Astrocyte of the spinal cord (primary cell): ENCODE measurements at regions not wholly inside any gene's neighbourhood (a gene's known extent, or its start where the extent isn't known, plus 50 kb on each side); places are given as distances from the start of the nearest gene placed in this dataset.

Source experiments
- DNase-seq: peaks from one replicate; pipeline ENCODE4 v3.0.0; 2011; ENCODE audit warnings: low read depth, low spot score
- H3K4me3 ChIP-seq: 2 replicates; pipeline ENCODE4 v1.5.1; 2011; ENCODE audit warnings: low read depth, mild to moderate bottlenecking, low read length, moderate library complexity
- CTCF ChIP-seq: IDR thresholded peaks from 2 replicates; pipeline ENCODE4 v1.5.1; 2012; ENCODE audit warnings: low read depth, mild to moderate bottlenecking, low read length, inconsistent platforms
- in situ Hi-C: cut with HindIII; loops from 2 replicates; pipeline ENCODE4 v1.10.0; 2017; ENCODE audit warnings: low sequenced_read_pairs

- TF ChIP-seq CTCF: no peak
- no peak for DNase-seq
- in situ Hi-C loops: no loop called here
- H3K4me3 ChIP-seq: no peak overlapping the region
Measured at GRCh38 chr5:152912924-152913323, 507.8 kb upstream of the NMUR2 start.

DNA sequence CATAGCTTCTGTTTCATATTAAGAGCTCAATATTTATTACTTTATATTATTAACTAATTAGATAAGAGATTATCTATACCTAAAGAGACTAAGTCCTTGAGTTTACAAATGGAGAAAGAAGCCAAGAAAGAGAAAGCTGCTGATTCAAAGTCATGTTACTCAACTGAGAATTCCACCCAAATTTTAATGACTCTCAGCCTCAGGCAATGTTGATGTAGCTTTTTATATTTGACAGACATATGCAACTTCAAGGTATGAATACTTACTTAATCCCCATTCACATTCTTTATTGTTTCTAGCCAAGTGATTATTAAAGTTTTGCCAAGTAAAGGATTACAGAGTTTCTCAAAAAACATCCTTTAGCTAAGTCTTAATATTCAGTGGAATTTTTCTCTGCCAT, 527.5 kb upstream of the NMUR2 start:
- in situ Hi-C loops: no loop called here

GRCh38 chr5:152933056-152933455, 528.0 kb upstream of the NMUR2 start:
- in situ Hi-C loops: no loop called here
- DNase-seq: no peak

More for the DNA sequence above, 527.5 kb upstream of the NMUR2 start:
- no peak for TF ChIP-seq CTCF
- no peak overlapping the region for H3K4me3 ChIP-seq
- no peak for DNase-seq

DNA sequence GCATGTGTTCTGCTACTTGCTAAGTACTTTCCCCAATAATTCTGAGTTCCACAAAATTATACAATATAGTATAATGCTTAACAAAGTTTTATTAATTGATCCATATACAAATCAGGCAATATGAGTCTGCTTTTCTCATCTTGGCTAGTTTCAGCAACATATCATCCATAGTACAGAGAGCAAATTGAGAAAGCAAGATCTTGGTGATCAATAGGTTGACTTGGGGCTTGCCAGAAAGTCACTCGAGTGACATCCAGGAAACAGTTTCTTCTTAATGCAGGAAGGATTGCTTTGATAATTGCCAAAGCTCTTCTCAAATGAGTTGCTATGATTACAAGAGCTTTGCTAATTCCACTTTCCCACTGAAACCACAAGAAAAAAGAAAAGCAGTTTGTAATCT, 533.6 kb upstream of the NMUR2 start:
- TF ChIP-seq CTCF: no peak
- no peak for DNase-seq
- H3K4me3 ChIP-seq: no peak overlapping the region
- in situ Hi-C loops: no loop called here

More at GRCh38 chr5:152933056-152933455, 528.0 kb upstream of the NMUR2 start:
- no peak for TF ChIP-seq CTCF
- no peak overlapping the region for H3K4me3 ChIP-seq

GRCh38 chr5:152942633-152943336, 537.7 kb upstream of the NMUR2 start:
- in situ Hi-C loops: no loop called here
- no peak for DNase-seq
- no peak for TF ChIP-seq CTCF
- H3K4me3 ChIP-seq: no peak overlapping the region

GRCh38 chr5:152953788-152954483, 536.5 kb upstream of the GRIA1 start:
- no peak for DNase-seq
- no peak overlapping the region for H3K4me3 ChIP-seq
- no peak for TF ChIP-seq CTCF
- in situ Hi-C loops: no loop called here
